H1 (cell line): ENCODE measurements at regions not wholly inside any gene's neighbourhood (a gene's known extent, or its start where the extent isn't known, plus 50 kb on each side); places are given as distances from the start of the nearest gene placed in this dataset.

Experiments used
- CTCF ChIA-PET: fragments of 300-600 bp; sonication (Branson Sonifier 250); formaldehyde crosslinking; loops from one replicate; lab custom pipeline; 2021; ENCODE audit not compliant: partially characterized antibody; lab: Charles Lee
- POLR2A ChIA-PET: fragments of 300-600 bp; sonication (Branson Sonifier 250); formaldehyde crosslinking; loops from one replicate; lab custom pipeline; 2021; ENCODE audit warnings: inconsistent platforms; ENCODE audit not compliant: partially characterized antibody; lab: Charles Lee
- DNase-seq, 2 experiments: peaks; one replicate each; pipeline versions ENCODE4 v3.0.0 to v3.0.0-alpha.2; 2010 to 2022; ENCODE audit warnings: low spot score in 2 of 2, low read depth in 1 of 2, mixed read lengths in 1 of 2
- FAIRE-seq: peaks from 2 replicates; lab custom pipeline; 2011; peaks lifted over from hg19 to GRCh38; lab: Jason Lieb, UNC
- H2AFZ ChIP-seq: 2 replicates; pipeline ENCODE4 v1.8.1; 2012; ENCODE audit warnings: low read length, inconsistent platforms
- H2AK5ac ChIP-seq: 2 replicates; pipeline ENCODE4 v1.6.1; 2013; ENCODE audit warnings: low read depth, low read length
- H2BK120ac ChIP-seq: replicated peaks from 2 replicates; pipeline ENCODE3; 2013; ENCODE audit warnings: low read depth, low read length, inconsistent platforms
- H2BK12ac ChIP-seq: 2 replicates; pipeline ENCODE4 v1.6.1; 2013; ENCODE audit warnings: low read depth, low read length
- H2BK15ac ChIP-seq: 2 replicates; pipeline ENCODE4 v1.6.1; 2013; ENCODE audit warnings: low read length
- H2BK20ac ChIP-seq: 2 replicates; pipeline ENCODE4 v1.6.1; 2013; ENCODE audit warnings: low read length
- H2BK5ac ChIP-seq: 2 replicates; pipeline ENCODE4 v1.6.1; 2013; ENCODE audit warnings: low read depth, low read length
- H3K14ac ChIP-seq: 2 replicates; pipeline ENCODE4 v1.6.1; 2013; ENCODE audit warnings: inconsistent platforms; ENCODE audit not compliant: insufficient read length
- H3K18ac ChIP-seq: 2 replicates; pipeline ENCODE4 v1.6.1; 2013; ENCODE audit warnings: low read length; ENCODE audit errors: extremely low read depth
- H3K23ac ChIP-seq: 2 replicates; pipeline ENCODE4 v1.6.1; 2013; ENCODE audit warnings: inconsistent platforms; ENCODE audit not compliant: insufficient read length
- H3K23me2 ChIP-seq: 2 replicates; pipeline ENCODE4 v1.6.1; 2013; ENCODE audit warnings: low read depth, low read length
- H3K27ac ChIP-seq: 2 replicates; pipeline ENCODE4 v1.6.1; 2011; ENCODE audit warnings: low read depth, low read length, inconsistent platforms
- H3K27me3 ChIP-seq, 4 experiments: replicated peaks in 1 of 4; 1 replicate in 1 of 4; 2 replicates in 3 of 4; pipeline versions ENCODE4 v1.6.1 to v1.8.1; 2011 to 2013; ENCODE audit warnings: low read length in 3 of 4, mild to moderate bottlenecking in 3 of 4, inconsistent platforms in 2 of 4, mixed read lengths in 2 of 4, moderate library complexity in 1 of 4; ENCODE audit not compliant: control insufficient read depth in 3 of 4, insufficient read depth in 3 of 4; ENCODE audit errors: extremely low read depth in 1 of 4
- H3K36me3 ChIP-seq, 4 experiments: 2 replicates each; pipeline versions ENCODE4 v1.6.1 to v1.8.1; 2011 to 2013; ENCODE audit warnings: mild to moderate bottlenecking in 4 of 4, low read length in 3 of 4, moderate library complexity in 2 of 4, control low read depth in 1 of 4, inconsistent platforms in 1 of 4; ENCODE audit not compliant: insufficient read depth in 4 of 4, control insufficient read depth in 2 of 4
- H3K4ac ChIP-seq: replicated peaks from 2 replicates; pipeline ENCODE3; 2013; ENCODE audit warnings: low read length, low read depth, mixed read lengths, inconsistent platforms; ENCODE audit not compliant: insufficient read length
- H3K4me1 ChIP-seq, 4 experiments: replicated peaks in 1 of 4; 1 replicate in 1 of 4; 2 replicates in 3 of 4; pipeline versions ENCODE4 v1.6.1 to v1.8.1; 2011 to 2013; ENCODE audit warnings: low read length in 3 of 4, inconsistent platforms in 2 of 4, mixed read lengths in 1 of 4; ENCODE audit not compliant: insufficient read depth in 4 of 4, control insufficient read depth in 3 of 4
- H3K4me2 ChIP-seq, 2 experiments: 2 replicates each; pipeline versions ENCODE4 v1.6.1 to v1.8.1; 2011 to 2013; ENCODE audit warnings: low read depth in 2 of 2, low read length in 2 of 2, control low read depth in 1 of 2, inconsistent platforms in 1 of 2, mild to moderate bottlenecking in 1 of 2; ENCODE audit not compliant: insufficient read depth in 1 of 2
- H3K4me3 ChIP-seq, 4 experiments: fragments of 200-600, 300-600 bp in 1 of 4; sonication (generic), shearing (Covaris generic), sonication (Bioruptor Twin) in 1 of 4; 2 replicates each; pipeline versions ENCODE4 v1.5.1 to v1.8.1; 2011 to 2016; ENCODE audit warnings: low read length in 4 of 4, low read depth in 3 of 4, control low read depth in 2 of 4, inconsistent platforms in 2 of 4, mild to moderate bottlenecking in 2 of 4, mixed read lengths in 1 of 4, moderate library complexity in 1 of 4; ENCODE audit not compliant: insufficient read depth in 2 of 4; ENCODE audit errors: extremely low read depth in 1 of 4
- H3K56ac ChIP-seq: replicated peaks from 2 replicates; pipeline ENCODE3; 2013; ENCODE audit warnings: low read depth, mild to moderate bottlenecking, mixed read lengths, low read length, inconsistent platforms; ENCODE audit not compliant: insufficient read length
- H3K79me1 ChIP-seq: 2 replicates; pipeline ENCODE4 v1.6.1; 2013; ENCODE audit warnings: low read depth, low read length, control low read depth
- H3K79me2 ChIP-seq, 2 experiments: 2 replicates each; pipeline versions ENCODE4 v1.6.1 to v1.8.1; 2012 to 2013; ENCODE audit warnings: low read length in 2 of 2, mild to moderate bottlenecking in 2 of 2, inconsistent platforms in 1 of 2; ENCODE audit not compliant: insufficient read depth in 2 of 2, control insufficient read depth in 1 of 2
- H3K9ac ChIP-seq, 4 experiments: replicated peaks in 1 of 4; 1 replicate in 1 of 4; 2 replicates in 3 of 4; pipeline versions ENCODE4 v1.6.1 to v1.8.1; 2011 to 2013; ENCODE audit warnings: low read depth in 3 of 4, low read length in 3 of 4, control low read depth in 2 of 4, mild to moderate bottlenecking in 2 of 4, moderate library complexity in 2 of 4, inconsistent platforms in 1 of 4; ENCODE audit errors: extremely low read depth in 1 of 4
- H3K9me3 ChIP-seq, 2 experiments: 2 replicates each; pipeline versions ENCODE4 v1.6.1 to v1.8.1; 2012 to 2013; ENCODE audit warnings: mild to moderate bottlenecking in 2 of 2, moderate library complexity in 2 of 2, control low read depth in 1 of 2, inconsistent platforms in 1 of 2, low read depth in 1 of 2, low read length in 1 of 2, mixed read lengths in 1 of 2; ENCODE audit not compliant: insufficient read depth in 2 of 2
- H4K20me1 ChIP-seq, 2 experiments: replicated peaks in 1 of 2; 2 replicates each; pipeline versions ENCODE3 to v1.8.1; 2011 to 2013; ENCODE audit warnings: inconsistent platforms in 2 of 2, low read length in 2 of 2, mild to moderate bottlenecking in 1 of 2; ENCODE audit not compliant: insufficient read depth in 2 of 2, control insufficient read depth in 1 of 2
- H4K5ac ChIP-seq: 2 replicates; pipeline ENCODE4 v1.6.1; 2013; ENCODE audit warnings: low read length, low read depth, mixed read lengths, inconsistent platforms; ENCODE audit not compliant: insufficient read length
- H4K8ac ChIP-seq: 2 replicates; pipeline ENCODE4 v1.8.0; 2013; ENCODE audit warnings: mild to moderate bottlenecking, moderate library complexity, low read length, inconsistent platforms; ENCODE audit not compliant: insufficient read depth; ENCODE audit errors: extremely low read depth
- H4K91ac ChIP-seq: replicated peaks from 2 replicates; pipeline ENCODE3; 2013; ENCODE audit warnings: low read length, mixed read lengths, inconsistent platforms; ENCODE audit not compliant: insufficient read length
- CEBPB ChIP-seq: IDR thresholded peaks from 2 replicates; pipeline ENCODE4 v1.6.1; 2012; ENCODE audit warnings: low read depth, low read length
- E2F6 ChIP-seq: IDR thresholded peaks from 2 replicates; pipeline ENCODE4 v1.6.1; 2012; ENCODE audit warnings: inconsistent platforms
- EGR1 ChIP-seq: IDR thresholded peaks from 2 replicates; pipeline ENCODE4 v1.6.1; 2011; ENCODE audit warnings: low read depth, low read length, borderline replicate concordance
- JUND ChIP-seq: IDR thresholded peaks from 2 replicates; pipeline ENCODE4 v1.6.1; 2011; ENCODE audit warnings: mild to moderate bottlenecking, improper control_type of control experiment, low read length
- KDM1A ChIP-seq: fragments of 200-600, 300-600 bp; sonication (generic); IDR thresholded peaks from 2 replicates; pipeline ENCODE4 v1.7.1; 2016; ENCODE audit warnings: mild to moderate bottlenecking, low read length, borderline replicate concordance
- NANOG ChIP-seq: IDR thresholded peaks from 2 replicates; pipeline ENCODE4 v1.6.1; 2011; ENCODE audit warnings: low read length, low read depth, mild to moderate bottlenecking, inconsistent platforms; ENCODE audit not compliant: insufficient read depth, poor library complexity, severe bottlenecking
- SP2 ChIP-seq: IDR thresholded peaks from 2 replicates; pipeline ENCODE4 v1.6.1; 2012; ENCODE audit warnings: mild to moderate bottlenecking, low read length, inconsistent platforms
- TAF7 ChIP-seq: optimal IDR thresholded peaks from 2 replicates; pipeline ENCODE3; 2011; ENCODE audit warnings: low read depth, mild to moderate bottlenecking, inconsistent platforms, low read length, moderate library complexity, borderline replicate concordance
- TEAD4 ChIP-seq: IDR thresholded peaks from 2 replicates; pipeline ENCODE4 v1.6.1; 2012; ENCODE audit warnings: low read depth, low read length, inconsistent platforms, mixed read lengths
- TF ChIP-seq, protein P1 (sequence below), 3 experiments: IDR thresholded peaks; 1 replicate in 2 of 3; 2 replicates in 1 of 3; pipeline versions ENCODE4 v1.5.1 to v1.6.1; 2011; ENCODE audit warnings: low read length in 3 of 3, mild to moderate bottlenecking in 3 of 3, inconsistent platforms in 2 of 3, low read depth in 1 of 3, moderate library complexity in 1 of 3; ENCODE audit not compliant: insufficient read depth in 1 of 3; ENCODE audit errors: control extremely low read depth in 1 of 3

DNA sequence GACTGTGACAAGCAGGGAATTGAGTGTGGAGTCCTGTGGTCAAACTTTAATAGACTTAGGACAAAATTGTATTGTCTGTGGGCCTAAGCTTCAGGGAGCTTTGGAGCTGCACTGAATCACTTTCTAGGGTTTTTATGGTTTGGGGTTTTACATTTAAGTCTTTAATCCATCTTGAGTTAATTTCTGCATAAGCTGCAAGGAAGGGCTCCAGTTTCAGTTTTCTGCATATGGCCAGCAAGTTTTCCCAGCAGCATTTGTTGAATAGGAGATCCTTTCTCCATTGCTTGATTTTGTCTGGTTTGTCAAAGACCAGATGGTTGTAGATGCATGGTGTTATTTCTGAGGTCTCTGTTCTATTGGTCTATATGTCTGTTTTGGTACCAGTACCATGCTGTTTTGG, 113.4 kb upstream of the NXT1 start:
- no peak for DNase-seq
- CTCF ChIA-PET = interaction anchor here (2.0 to 5.5 kb wide), 4 partner anchors 9 to 131 kb away, joined by 5 to 59 read pairs (median 21); no protein-coding TSS in a partner anchor
- H3K27ac ChIP-seq = no peak overlapping the region

More for the DNA sequence above, 113.4 kb upstream of the NXT1 start:
- H3K4me2 ChIP-seq = no peak overlapping the region
- no peak overlapping the region for H2BK5ac ChIP-seq
- H2AFZ ChIP-seq = no peak overlapping the region
- no peak overlapping the region for H3K9ac ChIP-seq
- no peak overlapping the region for H3K18ac ChIP-seq
- no peaks in the 10 kb centered on the region for H4K20me1 ChIP-seq
- H3K36me3 ChIP-seq = no peaks in the 10 kb centered on the region
- no peak overlapping the region for H4K5ac ChIP-seq
- H3K4me1 ChIP-seq = no peaks in the 10 kb centered on the region
- H4K91ac ChIP-seq = no peak overlapping the region
- no peak overlapping the region for H2BK12ac ChIP-seq
- H3K79me1 ChIP-seq = no peaks in the 10 kb centered on the region
- H3K4ac ChIP-seq = no peak overlapping the region
- no peak overlapping the region for H3K14ac ChIP-seq
- no peak for FAIRE-seq
- POLR2A ChIA-PET = no interaction called here
- H2BK15ac ChIP-seq = no peak overlapping the region
- no peak overlapping the region for H2BK120ac ChIP-seq
- 0 out of 4 replicates have a peak, but pooled peaks cover 0 to 2% of the 10 kb centered on the region in 2 experiments for H3K9me3 ChIP-seq
- H2BK20ac ChIP-seq = no peak overlapping the region
- H3K23me2 ChIP-seq = no peaks in the 10 kb centered on the region
- H3K79me2 ChIP-seq = no peaks in the 10 kb centered on the region
- no peak overlapping the region for H3K4me3 ChIP-seq
- H4K8ac ChIP-seq = no peak overlapping the region
- H2AK5ac ChIP-seq = no peak overlapping the region
- H3K27me3 ChIP-seq = no peaks in the 10 kb centered on the region
- no peak for TF ChIP-seq KDM1A
- no peak for TF ChIP-seq TAF7
- TF ChIP-seq, protein P1, sequence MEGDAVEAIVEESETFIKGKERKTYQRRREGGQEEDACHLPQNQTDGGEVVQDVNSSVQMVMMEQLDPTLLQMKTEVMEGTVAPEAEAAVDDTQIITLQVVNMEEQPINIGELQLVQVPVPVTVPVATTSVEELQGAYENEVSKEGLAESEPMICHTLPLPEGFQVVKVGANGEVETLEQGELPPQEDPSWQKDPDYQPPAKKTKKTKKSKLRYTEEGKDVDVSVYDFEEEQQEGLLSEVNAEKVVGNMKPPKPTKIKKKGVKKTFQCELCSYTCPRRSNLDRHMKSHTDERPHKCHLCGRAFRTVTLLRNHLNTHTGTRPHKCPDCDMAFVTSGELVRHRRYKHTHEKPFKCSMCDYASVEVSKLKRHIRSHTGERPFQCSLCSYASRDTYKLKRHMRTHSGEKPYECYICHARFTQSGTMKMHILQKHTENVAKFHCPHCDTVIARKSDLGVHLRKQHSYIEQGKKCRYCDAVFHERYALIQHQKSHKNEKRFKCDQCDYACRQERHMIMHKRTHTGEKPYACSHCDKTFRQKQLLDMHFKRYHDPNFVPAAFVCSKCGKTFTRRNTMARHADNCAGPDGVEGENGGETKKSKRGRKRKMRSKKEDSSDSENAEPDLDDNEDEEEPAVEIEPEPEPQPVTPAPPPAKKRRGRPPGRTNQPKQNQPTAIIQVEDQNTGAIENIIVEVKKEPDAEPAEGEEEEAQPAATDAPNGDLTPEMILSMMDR (IDR thresholded peaks at IDR 0.05; ENCODE audit: control extremely low read depth in 1 of 3, insufficient read depth in 1 of 3, low read depth in 1 of 3, low read length in 3 of 3) = no peak
- TF ChIP-seq NANOG = no peak
- TF ChIP-seq EGR1 = no peak
- TF ChIP-seq TEAD4 = no peak
- TF ChIP-seq E2F6 = no peak
- TF ChIP-seq SP2 = no peak
- TF ChIP-seq CEBPB = no peak
- no peak for TF ChIP-seq JUND
- no peak overlapping the region for H3K23ac ChIP-seq
- no peak overlapping the region for H3K56ac ChIP-seq
